MCF 10A (cell line): ENCODE measurements at regions not wholly inside any gene's neighbourhood (a gene's known extent, or its start where the extent isn't known, plus 50 kb on each side); places are given as distances from the start of the nearest gene placed in this dataset.
A peak's percentile ranks its signal among the peaks of the same experiment; 100 is the strongest.

ENCODE experiments used
- BruUV-seq: library from RNA; stranded (reverse); fragments of 400-500 nt; replicated peaks from 2 replicates; lab custom pipeline; 2021; lab: Mats Ljungman, UMichigan
- CTCF ChIA-PET: fragments of 300-600 bp; sonication (Branson Sonifier 250); formaldehyde crosslinking; extraction: SDS; loops from one replicate; lab custom pipeline; 2021; ENCODE audit warnings: antibody characterized with exemption, inconsistent platforms; lab: Yijun Ruan, JAX
- POLR2A ChIA-PET: fragments of 300-600, 350-650 bp; sonication (Branson Sonifier 250); formaldehyde crosslinking; extraction: SDS; loops from one replicate; lab custom pipeline; 2020; ENCODE audit warnings: antibody characterized with exemption, inconsistent platforms; lab: Yijun Ruan, JAX
- DNase-seq: peaks from one replicate; pipeline ENCODE4 v3.0.0-alpha.2; 2018; ENCODE audit not compliant: unreplicated experiment
- H3K27ac Mint-ChIP-seq: one replicate; pipeline ENCODE4 v1.8.0; 2022; ENCODE audit warnings: mild to moderate bottlenecking, low read depth, mixed read lengths; ENCODE audit not compliant: unreplicated experiment
- H3K27me3 Mint-ChIP-seq: one replicate; pipeline ENCODE4 v1.8.0; 2022; ENCODE audit warnings: mixed read lengths; ENCODE audit not compliant: insufficient read depth, unreplicated experiment
- H3K36me3 Mint-ChIP-seq: one replicate; pipeline ENCODE4 v1.8.0; 2022; ENCODE audit warnings: mild to moderate bottlenecking, moderate library complexity, mixed read lengths; ENCODE audit not compliant: insufficient read depth, unreplicated experiment
- H3K4me1 Mint-ChIP-seq: one replicate; pipeline ENCODE4 v1.8.0; 2022; ENCODE audit warnings: mixed read lengths; ENCODE audit not compliant: insufficient read depth, unreplicated experiment
- H3K4me3 Mint-ChIP-seq: one replicate; pipeline ENCODE4 v1.8.0; 2022; ENCODE audit warnings: mild to moderate bottlenecking, moderate library complexity, mixed read lengths; ENCODE audit not compliant: unreplicated experiment
- H3K9me3 Mint-ChIP-seq: one replicate; pipeline ENCODE4 v1.8.0; 2022; ENCODE audit warnings: mixed read lengths; ENCODE audit not compliant: unreplicated experiment
- intact Hi-C: fragments of 100-400 bp; cut with micrococcal nuclease; formaldehyde crosslinking; loops from 2 replicates; pipeline ENCODE4 v1.14.1; 2022
- TF ChIP-seq, protein P1 (sequence below): fragments of 200-600 bp; IDR thresholded peaks from one replicate; pipeline ENCODE4 v1.8.0; 2022; ENCODE audit warnings: antibody characterized with exemption, mild to moderate bottlenecking; ENCODE audit not compliant: unreplicated experiment

DNA sequence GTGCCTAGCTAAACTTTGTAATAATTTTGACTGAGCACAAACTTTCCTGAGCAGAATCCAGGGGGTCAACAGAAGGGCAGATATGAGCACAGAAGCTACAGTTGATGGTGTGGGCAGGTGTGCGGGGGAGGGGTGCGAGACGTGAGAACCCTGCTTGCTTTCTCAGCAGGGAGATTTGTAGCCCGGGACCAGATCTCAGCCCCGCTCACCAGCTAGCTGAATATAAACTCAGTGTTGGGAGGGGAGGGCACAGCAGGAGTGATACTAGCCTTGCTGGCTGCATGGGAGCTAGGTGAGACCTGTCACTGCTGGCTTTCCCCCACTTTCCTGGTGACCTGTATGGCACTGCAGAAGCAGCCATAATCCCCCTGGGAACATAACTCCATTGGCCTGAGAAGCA, 83.4 kb downstream of the CLDN1 start:
- intact Hi-C loops: no loop called here
- no peak overlapping the region for H3K4me3 Mint-ChIP-seq
- TF ChIP-seq, protein P1, sequence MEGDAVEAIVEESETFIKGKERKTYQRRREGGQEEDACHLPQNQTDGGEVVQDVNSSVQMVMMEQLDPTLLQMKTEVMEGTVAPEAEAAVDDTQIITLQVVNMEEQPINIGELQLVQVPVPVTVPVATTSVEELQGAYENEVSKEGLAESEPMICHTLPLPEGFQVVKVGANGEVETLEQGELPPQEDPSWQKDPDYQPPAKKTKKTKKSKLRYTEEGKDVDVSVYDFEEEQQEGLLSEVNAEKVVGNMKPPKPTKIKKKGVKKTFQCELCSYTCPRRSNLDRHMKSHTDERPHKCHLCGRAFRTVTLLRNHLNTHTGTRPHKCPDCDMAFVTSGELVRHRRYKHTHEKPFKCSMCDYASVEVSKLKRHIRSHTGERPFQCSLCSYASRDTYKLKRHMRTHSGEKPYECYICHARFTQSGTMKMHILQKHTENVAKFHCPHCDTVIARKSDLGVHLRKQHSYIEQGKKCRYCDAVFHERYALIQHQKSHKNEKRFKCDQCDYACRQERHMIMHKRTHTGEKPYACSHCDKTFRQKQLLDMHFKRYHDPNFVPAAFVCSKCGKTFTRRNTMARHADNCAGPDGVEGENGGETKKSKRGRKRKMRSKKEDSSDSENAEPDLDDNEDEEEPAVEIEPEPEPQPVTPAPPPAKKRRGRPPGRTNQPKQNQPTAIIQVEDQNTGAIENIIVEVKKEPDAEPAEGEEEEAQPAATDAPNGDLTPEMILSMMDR: no peak
- H3K4me1 Mint-ChIP-seq: no peaks in the 10 kb centered on the region
- POLR2A ChIA-PET: interaction anchor here (0.6 to 1.4 kb wide), 2 partner anchors 17 to 25 kb away, joined by 3 to 4 read pairs; no protein-coding TSS in a partner anchor
- no peaks in the 10 kb centered on the region for H3K36me3 Mint-ChIP-seq
- no TSS peak for BruUV-seq
- no peaks in the 10 kb centered on the region for H3K27me3 Mint-ChIP-seq
- no peak for DNase-seq
- no peak overlapping the region for H3K27ac Mint-ChIP-seq
- H3K9me3 Mint-ChIP-seq: peaks cover 7% of the 10 kb centered on the region
- CTCF ChIA-PET: interaction anchor here (0.6 to 1.8 kb wide), 4 partner anchors 28 to 460 kb away, joined by 3 to 5 read pairs (median 4); partner anchors contain the start of gene CLDN1

DNA sequence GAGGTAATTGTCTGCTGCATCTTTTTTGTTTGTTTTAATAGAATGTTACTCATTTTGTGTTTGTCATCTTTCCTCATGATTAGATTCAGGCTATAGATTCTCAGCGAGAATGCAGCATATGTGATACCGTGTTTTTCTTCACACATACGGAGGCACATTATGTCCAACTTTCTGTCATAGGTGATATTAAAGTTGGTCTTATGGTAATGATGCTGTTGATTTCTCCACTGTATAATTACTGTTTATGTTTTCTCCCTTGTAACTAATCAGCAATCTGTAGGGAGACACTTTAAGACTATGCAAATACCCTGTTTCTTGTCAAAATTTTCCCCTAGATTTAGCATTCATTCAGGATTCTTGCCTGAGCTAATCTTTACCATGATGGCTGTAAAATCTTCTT, 87.6 kb downstream of the CLDN1 start:
- CTCF ChIA-PET: interaction anchor here (0.8 kb wide), 1 partner anchor 9 kb away, joined by 3 read pairs; no protein-coding TSS in a partner anchor

DNA sequence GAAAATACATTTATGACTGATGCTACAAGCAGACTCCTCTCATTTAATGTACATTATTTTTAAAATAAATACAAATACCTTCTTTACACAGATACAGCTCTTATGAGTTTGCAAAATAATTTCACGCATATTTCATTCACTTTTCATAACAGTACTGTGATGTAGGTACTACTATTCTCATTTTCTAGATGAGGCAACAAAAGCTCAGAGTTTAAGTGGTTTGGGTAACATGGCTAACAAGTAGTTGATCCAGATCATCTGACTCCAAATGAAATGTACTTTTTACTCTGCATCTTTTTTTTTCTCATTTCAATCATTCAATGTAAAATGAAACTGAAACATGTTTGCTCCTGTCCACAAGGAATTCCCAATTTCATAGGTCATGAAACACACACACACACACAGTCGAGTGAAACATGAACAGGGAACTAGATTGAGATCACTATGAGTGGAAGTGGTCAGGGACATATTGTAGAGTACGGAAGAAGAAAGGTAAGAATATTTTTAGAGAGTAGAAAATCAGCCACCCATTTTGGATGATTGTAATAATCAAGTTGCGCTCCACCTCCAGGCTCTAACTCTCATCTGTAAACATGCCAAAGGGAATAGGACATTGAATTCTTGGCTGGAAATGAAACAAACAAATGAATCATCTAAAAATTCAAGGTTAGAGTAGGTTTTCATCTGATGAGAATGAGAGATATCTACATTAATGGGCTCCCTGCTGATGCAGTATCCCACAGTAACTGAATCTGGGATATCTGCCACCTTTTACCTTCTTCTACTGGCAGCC, 92.4 kb downstream of the CLDN1 start:
- DNase-seq: peak; percentile 61
- H3K9me3 Mint-ChIP-seq: no peaks in the 10 kb centered on the region
- intact Hi-C loops: loop anchor here (1.0 to 10.0 kb wide), 4 partner anchors 77 to 285 kb away; partner anchors contain the start of gene IL1RAP
- no peaks in the 10 kb centered on the region for H3K36me3 Mint-ChIP-seq
- peaks cover 41% of the 10 kb centered on the region for H3K4me1 Mint-ChIP-seq
- TSS peak; percentile 70 for BruUV-seq
- no peaks in the 10 kb centered on the region for H3K27me3 Mint-ChIP-seq
- H3K27ac Mint-ChIP-seq: peak overlapping the region; percentile 81
- ChIA-PET CTCF (interaction anchor here (0.5 to 10.0 kb wide), 7 partner anchors 35 to 211 kb away, joined by 3 to 195 read pairs (median 5); partner anchors contain the start of gene CLDN1), POLR2A (interaction anchor here (0.6 to 3.5 kb wide), 27 partner anchors 35 to 580 kb away, joined by 3 to 57 read pairs (median 5); partner anchors contain the start of genes CLDN1 and IL1RAP)
- peak overlapping the region; percentile 57 for H3K4me3 Mint-ChIP-seq
- TF ChIP-seq, protein P1: no peak

More for the DNA sequence above, 87.6 kb downstream of the CLDN1 start:
- no peaks in the 10 kb centered on the region for H3K27me3 Mint-ChIP-seq
- POLR2A ChIA-PET: interaction anchor here (0.6 to 3.6 kb wide), 2 partner anchors 29 to 87 kb away, joined by 3 to 29 read pairs; partner anchors contain the start of gene CLDN1
- H3K27ac Mint-ChIP-seq: no peak overlapping the region
- no peaks in the 10 kb centered on the region for H3K36me3 Mint-ChIP-seq
- H3K4me1 Mint-ChIP-seq: peaks cover 30% of the 10 kb centered on the region
- TF ChIP-seq, protein P1: no peak
- intact Hi-C loops: no loop called here
- no peak for DNase-seq
- BruUV-seq: no TSS peak
- H3K9me3 Mint-ChIP-seq: no peaks in the 10 kb centered on the region
- H3K4me3 Mint-ChIP-seq: no peak overlapping the region

DNA sequence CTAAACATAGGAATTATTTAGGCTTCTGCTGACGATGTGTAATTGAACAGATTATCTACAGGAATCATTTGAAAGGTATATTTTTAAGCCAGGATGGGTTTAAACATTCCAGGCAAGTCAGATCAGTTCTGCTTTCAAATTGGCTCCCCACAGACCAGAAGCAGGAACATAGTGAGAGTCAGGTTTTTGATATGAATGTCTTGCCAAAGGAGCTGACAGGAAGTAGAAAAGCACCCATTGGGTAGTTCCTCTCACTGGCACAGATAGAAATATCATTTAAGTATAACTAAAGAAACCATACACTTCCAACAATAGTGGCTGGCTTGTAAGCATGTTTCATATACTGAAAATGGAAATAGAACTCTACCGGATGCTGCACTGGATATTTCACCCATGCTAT, 95.2 kb downstream of the CLDN1 start:
- intact Hi-C loops: loop anchor here (10.0 kb wide), 1 partner anchor 288 kb away; the partner anchor contains the start of gene IL1RAP
- Mint-ChIP-seq H3K4me3 (no peak overlapping the region), H3K4me1 (peaks cover 30% of the 10 kb centered on the region), H3K9me3 (no peaks in the 10 kb centered on the region), H3K36me3 (no peaks in the 10 kb centered on the region), H3K27me3 (no peaks in the 10 kb centered on the region), H3K27ac (no peak overlapping the region)
- ChIA-PET CTCF (interaction anchor here (3.3 to 10.0 kb wide), 4 partner anchors 10 to 157 kb away, joined by 13 to 195 read pairs (median 61); partner anchors contain the start of gene CLDN1), POLR2A (interaction anchor here (1.8 to 5.1 kb wide), 5 partner anchors 38 to 157 kb away, joined by 8 to 70 read pairs (median 32); partner anchors contain the start of gene CLDN1)
- no TSS peak for BruUV-seq
- TF ChIP-seq, protein P1: no peak
- no peak for DNase-seq
